ENCODE measurements at regions not wholly inside any gene's neighbourhood (a gene's known extent, or its start where the extent isn't known, plus 50 kb on each side); places are given as distances from the start of the nearest gene placed in this dataset.

DNA sequence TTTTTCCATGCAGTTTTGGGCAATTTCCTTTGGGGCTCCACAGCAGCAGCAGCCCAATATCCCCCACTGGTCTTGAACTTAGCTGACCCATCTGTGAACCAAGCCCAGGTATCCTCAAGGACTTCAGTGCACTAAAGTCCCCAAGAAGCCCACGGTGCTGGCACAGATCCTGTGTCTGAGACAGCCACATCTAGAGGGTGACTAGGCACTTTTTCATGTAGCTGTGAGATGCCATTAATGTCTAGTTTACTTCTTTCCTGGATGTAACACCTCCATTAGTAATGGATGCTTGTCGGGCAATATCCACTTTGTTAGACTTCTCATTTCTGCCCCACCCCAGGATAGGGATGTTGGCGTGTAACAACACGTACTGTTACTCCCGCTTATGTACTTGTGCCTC, 117.9 kb downstream of the GPCPD1 start:
- Histone ChIP-seq H3K27me3 (ENCODE audit: control insufficient read depth, low read length) (peaks cover 23% of the 10 kb centered on the region), H3K9me2 (replicated peaks; ENCODE audit: control insufficient read depth, low read length) (no peaks in the 10 kb centered on the region), H3F3A (ENCODE audit: control insufficient read depth, insufficient read depth) (no peaks in the 10 kb centered on the region), H3K27ac (ENCODE audit: low read depth, low read length) (no peak overlapping the region), H3K4me3 (ENCODE audit: low read length) (no peak overlapping the region), H3K36me3 (ENCODE audit: control insufficient read depth, low read length) (no peaks in the 10 kb centered on the region), H3K9me3 (ENCODE audit: control insufficient read depth, insufficient read depth, low read length) (no peaks in the 10 kb centered on the region), H3K79me2 (ENCODE audit: control insufficient read depth, low read length) (no peaks in the 10 kb centered on the region), H3K4me1 (ENCODE audit: control insufficient read depth, low read length) (no peaks in the 10 kb centered on the region), H4K20me1 (ENCODE audit: control insufficient read depth, insufficient read depth, low read depth, low read length) (no peaks in the 10 kb centered on the region), H3K4me2 (ENCODE audit: low read length) (no peak overlapping the region)
- TF ChIP-seq, protein P1, sequence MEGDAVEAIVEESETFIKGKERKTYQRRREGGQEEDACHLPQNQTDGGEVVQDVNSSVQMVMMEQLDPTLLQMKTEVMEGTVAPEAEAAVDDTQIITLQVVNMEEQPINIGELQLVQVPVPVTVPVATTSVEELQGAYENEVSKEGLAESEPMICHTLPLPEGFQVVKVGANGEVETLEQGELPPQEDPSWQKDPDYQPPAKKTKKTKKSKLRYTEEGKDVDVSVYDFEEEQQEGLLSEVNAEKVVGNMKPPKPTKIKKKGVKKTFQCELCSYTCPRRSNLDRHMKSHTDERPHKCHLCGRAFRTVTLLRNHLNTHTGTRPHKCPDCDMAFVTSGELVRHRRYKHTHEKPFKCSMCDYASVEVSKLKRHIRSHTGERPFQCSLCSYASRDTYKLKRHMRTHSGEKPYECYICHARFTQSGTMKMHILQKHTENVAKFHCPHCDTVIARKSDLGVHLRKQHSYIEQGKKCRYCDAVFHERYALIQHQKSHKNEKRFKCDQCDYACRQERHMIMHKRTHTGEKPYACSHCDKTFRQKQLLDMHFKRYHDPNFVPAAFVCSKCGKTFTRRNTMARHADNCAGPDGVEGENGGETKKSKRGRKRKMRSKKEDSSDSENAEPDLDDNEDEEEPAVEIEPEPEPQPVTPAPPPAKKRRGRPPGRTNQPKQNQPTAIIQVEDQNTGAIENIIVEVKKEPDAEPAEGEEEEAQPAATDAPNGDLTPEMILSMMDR (IDR thresholded peaks at IDR 0.05; ENCODE audit: low read depth, low read length, poor library complexity, severe bottlenecking) = no peak
- TF ChIP-seq EZH2phosphoT487 (IDR thresholded peaks at IDR 0.05; ENCODE audit: borderline replicate concordance, low read length) = no peak

DNA sequence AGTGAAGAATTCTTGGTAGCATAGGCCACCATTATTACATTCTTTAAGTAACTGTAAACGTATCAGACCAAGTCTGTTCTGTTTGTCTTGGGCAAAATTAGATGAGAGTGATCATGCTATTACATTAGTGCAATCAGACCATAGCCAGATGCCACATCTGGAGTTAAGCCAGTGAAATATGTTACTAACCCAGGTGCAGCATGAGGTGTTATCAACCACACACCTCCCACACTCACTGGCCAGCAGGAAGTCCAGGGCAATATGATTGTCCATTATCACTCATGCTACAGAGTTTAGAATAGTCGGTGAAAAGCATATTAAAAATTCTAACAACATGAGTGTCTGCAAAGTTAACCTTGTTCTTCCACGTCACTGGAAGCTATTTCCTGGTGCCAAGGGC, 119.4 kb downstream of the GPCPD1 start:
- no peaks in the 10 kb centered on the region for H3K4me1 ChIP-seq (ENCODE audit: control insufficient read depth, low read length)
- TF ChIP-seq, protein P1 (IDR thresholded peaks at IDR 0.05; ENCODE audit: low read depth, low read length, poor library complexity, severe bottlenecking) = no peak
- TF ChIP-seq EZH2phosphoT487 (IDR thresholded peaks at IDR 0.05; ENCODE audit: borderline replicate concordance, low read length) = no peak
- no peaks in the 10 kb centered on the region for H3K9me2 ChIP-seq (replicated peaks; ENCODE audit: control insufficient read depth, low read length)
- peaks cover 25% of the 10 kb centered on the region for H3K27me3 ChIP-seq (ENCODE audit: control insufficient read depth, low read length)
- no peak overlapping the region for H3K27ac ChIP-seq (ENCODE audit: low read depth, low read length)
- H4K20me1 ChIP-seq (ENCODE audit: control insufficient read depth, insufficient read depth, low read depth, low read length) = no peaks in the 10 kb centered on the region
- no peaks in the 10 kb centered on the region for H3K79me2 ChIP-seq (ENCODE audit: control insufficient read depth, low read length)
- H3K4me3 ChIP-seq (ENCODE audit: low read length) = no peak overlapping the region
- no peaks in the 10 kb centered on the region for H3K36me3 ChIP-seq (ENCODE audit: control insufficient read depth, low read length)
- H3F3A ChIP-seq (ENCODE audit: control insufficient read depth, insufficient read depth) = no peaks in the 10 kb centered on the region
- no peaks in the 10 kb centered on the region for H3K9me3 ChIP-seq (ENCODE audit: control insufficient read depth, insufficient read depth, low read length)
- no peak overlapping the region for H3K4me2 ChIP-seq (ENCODE audit: low read length)

DNA sequence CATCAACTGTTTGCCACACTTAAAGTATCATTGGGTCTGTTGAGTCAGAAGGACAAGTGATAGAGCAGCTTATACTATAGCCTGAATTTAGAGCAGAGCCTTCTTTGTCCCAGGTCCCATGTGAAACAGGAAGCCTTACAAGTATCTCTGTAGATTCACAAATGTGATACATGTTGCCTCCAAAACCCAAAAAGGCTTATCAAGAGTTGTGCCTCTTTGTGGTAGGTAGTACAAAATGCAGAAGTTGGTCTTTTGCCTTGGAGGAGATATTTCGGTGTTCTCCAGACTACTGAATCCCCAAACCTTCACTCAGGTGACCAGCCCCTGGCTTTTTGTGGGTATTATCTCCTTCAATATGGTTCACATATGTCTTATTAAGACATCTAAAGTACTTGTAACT, 121.2 kb downstream of the GPCPD1 start:
- Histone ChIP-seq H4K20me1 (ENCODE audit: control insufficient read depth, insufficient read depth, low read depth, low read length) (no peaks in the 10 kb centered on the region), H3F3A (ENCODE audit: control insufficient read depth, insufficient read depth) (no peaks in the 10 kb centered on the region), H3K9me2 (replicated peaks; ENCODE audit: control insufficient read depth, low read length) (no peaks in the 10 kb centered on the region)

More for the DNA sequence above, 121.2 kb downstream of the GPCPD1 start:
- no peak overlapping the region for H3K27ac ChIP-seq (ENCODE audit: low read depth, low read length)
- TF ChIP-seq, protein P1 (IDR thresholded peaks at IDR 0.05; ENCODE audit: low read depth, low read length, poor library complexity, severe bottlenecking) = no peak
- no peak for TF ChIP-seq EZH2phosphoT487 (IDR thresholded peaks at IDR 0.05; ENCODE audit: borderline replicate concordance, low read length)
- H3K9me3 ChIP-seq (ENCODE audit: control insufficient read depth, insufficient read depth, low read length) = no peaks in the 10 kb centered on the region
- no peaks in the 10 kb centered on the region for H3K79me2 ChIP-seq (ENCODE audit: control insufficient read depth, low read length)
- no peaks in the 10 kb centered on the region for H3K4me1 ChIP-seq (ENCODE audit: control insufficient read depth, low read length)
- H3K27me3 ChIP-seq (ENCODE audit: control insufficient read depth, low read length) = peaks cover 38% of the 10 kb centered on the region
- no peaks in the 10 kb centered on the region for H3K36me3 ChIP-seq (ENCODE audit: control insufficient read depth, low read length)
- no peak overlapping the region for H3K4me3 ChIP-seq (ENCODE audit: low read length)
- H3K4me2 ChIP-seq (ENCODE audit: low read length) = no peak overlapping the region
